ENCODE measurements at regions not wholly inside any gene's neighbourhood (a gene's known extent, or its start where the extent isn't known, plus 50 kb on each side); places are given as distances from the start of the nearest gene placed in this dataset.

- 38 to 42% methylated on average over 4 to 5 of the region's 7 CpGs for WGBS, 2 experiments (ENCODE audit: insufficient coverage in 2 of 2)
- no peak overlapping the region for H3K27ac ChIP-seq (ENCODE audit: low read depth, low read length, severe bottlenecking)
- no peaks in the 10 kb centered on the region for H3K36me3 ChIP-seq (ENCODE audit: control insufficient read depth, insufficient read depth, low read length)
- no peak overlapping the region for H3K4me3 ChIP-seq (ENCODE audit: extremely low read depth, insufficient read depth, low read length, poor library complexity, severe bottlenecking)
- H3K9me3 ChIP-seq (ENCODE audit: control insufficient read depth, low read length): no peaks in the 10 kb centered on the region
- no peaks in the 10 kb centered on the region for H3K4me1 ChIP-seq (ENCODE audit: control insufficient read depth, insufficient read depth, low read length, poor library complexity, severe bottlenecking)
Observed at GRCh38 chr1:165073185-165074007, 283.1 kb downstream of the LMX1A start.

- WGBS, 2 experiments (ENCODE audit: insufficient coverage in 2 of 2): 81 to 85% methylated on average over 3 to 4 of the region's 4 CpGs
- Histone ChIP-seq H3K4me1 (ENCODE audit: control insufficient read depth, insufficient read depth, low read length, poor library complexity, severe bottlenecking) (no peaks in the 10 kb centered on the region), H3K36me3 (ENCODE audit: control insufficient read depth, insufficient read depth, low read length) (no peaks in the 10 kb centered on the region), H3K9me3 (ENCODE audit: control insufficient read depth, low read length) (no peaks in the 10 kb centered on the region), H3K27ac (ENCODE audit: low read depth, low read length, severe bottlenecking) (no peak overlapping the region), H3K4me3 (ENCODE audit: extremely low read depth, insufficient read depth, low read length, poor library complexity, severe bottlenecking) (no peak overlapping the region)
Observed at GRCh38 chr1:165070675-165071074, 285.8 kb downstream of the LMX1A start.

- WGBS, 2 experiments (ENCODE audit: insufficient coverage in 2 of 2): no CpG with 5 or more reads among the region's 1 CpG
- H3K9me3 ChIP-seq (ENCODE audit: control insufficient read depth, low read length): no peaks in the 10 kb centered on the region
- H3K4me1 ChIP-seq (ENCODE audit: control insufficient read depth, insufficient read depth, low read length, poor library complexity, severe bottlenecking): no peaks in the 10 kb centered on the region
- H3K27ac ChIP-seq (ENCODE audit: low read depth, low read length, severe bottlenecking): no peak overlapping the region
- no peaks in the 10 kb centered on the region for H3K36me3 ChIP-seq (ENCODE audit: control insufficient read depth, insufficient read depth, low read length)
- H3K4me3 ChIP-seq (ENCODE audit: extremely low read depth, insufficient read depth, low read length, poor library complexity, severe bottlenecking): no peak overlapping the region
Observed at GRCh38 chr1:165069829-165070228, 286.7 kb downstream of the LMX1A start.

GRCh38 chr1:165068741-165069140, 287.8 kb downstream of the LMX1A start:
- Histone ChIP-seq H3K27ac (ENCODE audit: low read depth, low read length, severe bottlenecking) (no peak overlapping the region), H3K4me3 (ENCODE audit: extremely low read depth, insufficient read depth, low read length, poor library complexity, severe bottlenecking) (no peak overlapping the region), H3K36me3 (ENCODE audit: control insufficient read depth, insufficient read depth, low read length) (no peaks in the 10 kb centered on the region), H3K9me3 (ENCODE audit: control insufficient read depth, low read length) (no peaks in the 10 kb centered on the region), H3K4me1 (ENCODE audit: control insufficient read depth, insufficient read depth, low read length, poor library complexity, severe bottlenecking) (no peaks in the 10 kb centered on the region)
- WGBS, 2 experiments (ENCODE audit: insufficient coverage in 2 of 2): 73 to 74% methylated on average over 2 to 5 of the region's 5 CpGs

- H3K4me1 ChIP-seq (ENCODE audit: control insufficient read depth, insufficient read depth, low read length, poor library complexity, severe bottlenecking): no peaks in the 10 kb centered on the region
- H3K4me3 ChIP-seq (ENCODE audit: extremely low read depth, insufficient read depth, low read length, poor library complexity, severe bottlenecking): no peak overlapping the region
- H3K9me3 ChIP-seq (ENCODE audit: control insufficient read depth, low read length): no peaks in the 10 kb centered on the region
- H3K27ac ChIP-seq (ENCODE audit: low read depth, low read length, severe bottlenecking): no peak overlapping the region
- whole genome bisulfite sequencing, 2 experiments (ENCODE audit: insufficient coverage in 2 of 2): no CpG with 5 or more reads among the region's 2 CpGs
- H3K36me3 ChIP-seq (ENCODE audit: control insufficient read depth, insufficient read depth, low read length): no peaks in the 10 kb centered on the region
Observed at GRCh38 chr1:165067829-165068228, 288.7 kb downstream of the LMX1A start.

GRCh38 chr1:165063181-165063965, 293.1 kb downstream of the LMX1A start:
- Histone ChIP-seq H3K9me3 (ENCODE audit: control insufficient read depth, low read length) (no peaks in the 10 kb centered on the region), H3K27ac (ENCODE audit: low read depth, low read length, severe bottlenecking) (no peak overlapping the region), H3K36me3 (ENCODE audit: control insufficient read depth, insufficient read depth, low read length) (no peaks in the 10 kb centered on the region), H3K4me1 (ENCODE audit: control insufficient read depth, insufficient read depth, low read length, poor library complexity, severe bottlenecking) (no peaks in the 10 kb centered on the region), H3K4me3 (ENCODE audit: extremely low read depth, insufficient read depth, low read length, poor library complexity, severe bottlenecking) (no peak overlapping the region)
- 90 to 93% methylated on average over 5 of the region's 6 CpGs for WGBS, 2 experiments (ENCODE audit: insufficient coverage in 2 of 2)

- no peaks in the 10 kb centered on the region for H3K36me3 ChIP-seq (ENCODE audit: control insufficient read depth, insufficient read depth, low read length)
- H3K4me3 ChIP-seq (ENCODE audit: extremely low read depth, insufficient read depth, low read length, poor library complexity, severe bottlenecking): no peak overlapping the region
- no peak overlapping the region for H3K27ac ChIP-seq (ENCODE audit: low read depth, low read length, severe bottlenecking)
- WGBS, 2 experiments (ENCODE audit: insufficient coverage in 2 of 2): 49% methylated on average over 4 of the region's 4 CpGs; no CpG with 5 or more reads in 1 of the 2 experiments
- no peaks in the 10 kb centered on the region for H3K4me1 ChIP-seq (ENCODE audit: control insufficient read depth, insufficient read depth, low read length, poor library complexity, severe bottlenecking)
- H3K9me3 ChIP-seq (ENCODE audit: control insufficient read depth, low read length): no peaks in the 10 kb centered on the region
Observed at GRCh38 chr1:165062346-165062745, 294.2 kb downstream of the LMX1A start.

- H3K4me3 ChIP-seq (ENCODE audit: extremely low read depth, insufficient read depth, low read length, poor library complexity, severe bottlenecking): no peak overlapping the region
- no peaks in the 10 kb centered on the region for H3K4me1 ChIP-seq (ENCODE audit: control insufficient read depth, insufficient read depth, low read length, poor library complexity, severe bottlenecking)
- 85 to 93% methylated on average over 3 to 4 of the region's 6 CpGs for WGBS, 2 experiments (ENCODE audit: insufficient coverage in 2 of 2)
- H3K36me3 ChIP-seq (ENCODE audit: control insufficient read depth, insufficient read depth, low read length): no peaks in the 10 kb centered on the region
- H3K27ac ChIP-seq (ENCODE audit: low read depth, low read length, severe bottlenecking): no peak overlapping the region
- no peaks in the 10 kb centered on the region for H3K9me3 ChIP-seq (ENCODE audit: control insufficient read depth, low read length)
Observed at GRCh38 chr1:165060285-165060793, 296.2 kb downstream of the LMX1A start.

GRCh38 chr1:165057956-165058355, 298.6 kb downstream of the LMX1A start:
- H3K9me3 ChIP-seq (ENCODE audit: control insufficient read depth, low read length): no peaks in the 10 kb centered on the region
- no peaks in the 10 kb centered on the region for H3K36me3 ChIP-seq (ENCODE audit: control insufficient read depth, insufficient read depth, low read length)
- H3K4me1 ChIP-seq (ENCODE audit: control insufficient read depth, insufficient read depth, low read length, poor library complexity, severe bottlenecking): no peaks in the 10 kb centered on the region
- H3K4me3 ChIP-seq (ENCODE audit: extremely low read depth, insufficient read depth, low read length, poor library complexity, severe bottlenecking): no peak overlapping the region
- 45% methylated on average over 2 of the region's 3 CpGs; no CpG with 5 or more reads in 1 of the 2 experiments for WGBS, 2 experiments (ENCODE audit: insufficient coverage in 2 of 2)
- no peak overlapping the region for H3K27ac ChIP-seq (ENCODE audit: low read depth, low read length, severe bottlenecking)

- Histone ChIP-seq H3K4me1 (ENCODE audit: control insufficient read depth, insufficient read depth, low read length, poor library complexity, severe bottlenecking) (no peaks in the 10 kb centered on the region), H3K36me3 (ENCODE audit: control insufficient read depth, insufficient read depth, low read length) (no peaks in the 10 kb centered on the region), H3K4me3 (ENCODE audit: extremely low read depth, insufficient read depth, low read length, poor library complexity, severe bottlenecking) (no peak overlapping the region), H3K9me3 (ENCODE audit: control insufficient read depth, low read length) (no peaks in the 10 kb centered on the region), H3K27ac (ENCODE audit: low read depth, low read length, severe bottlenecking) (no peak overlapping the region)
- WGBS, 2 experiments (ENCODE audit: insufficient coverage in 2 of 2): 94 to 100% methylated on average over 1 to 2 of the region's 2 CpGs
Observed at GRCh38 chr1:165056914-165057313, 299.6 kb downstream of the LMX1A start.

Data from mesodermal cell (in vitro differentiated cells).